ENCODE measurements at regions not wholly inside any gene's neighbourhood (a gene's known extent, or its start where the extent isn't known, plus 50 kb on each side); places are given as distances from the start of the nearest gene placed in this dataset.

- DNase-seq (ENCODE audit: low spot score) = no peak
Observed at GRCh38 chr21:16538936-16539440, 809.2 kb downstream of the USP25 start.

DNA sequence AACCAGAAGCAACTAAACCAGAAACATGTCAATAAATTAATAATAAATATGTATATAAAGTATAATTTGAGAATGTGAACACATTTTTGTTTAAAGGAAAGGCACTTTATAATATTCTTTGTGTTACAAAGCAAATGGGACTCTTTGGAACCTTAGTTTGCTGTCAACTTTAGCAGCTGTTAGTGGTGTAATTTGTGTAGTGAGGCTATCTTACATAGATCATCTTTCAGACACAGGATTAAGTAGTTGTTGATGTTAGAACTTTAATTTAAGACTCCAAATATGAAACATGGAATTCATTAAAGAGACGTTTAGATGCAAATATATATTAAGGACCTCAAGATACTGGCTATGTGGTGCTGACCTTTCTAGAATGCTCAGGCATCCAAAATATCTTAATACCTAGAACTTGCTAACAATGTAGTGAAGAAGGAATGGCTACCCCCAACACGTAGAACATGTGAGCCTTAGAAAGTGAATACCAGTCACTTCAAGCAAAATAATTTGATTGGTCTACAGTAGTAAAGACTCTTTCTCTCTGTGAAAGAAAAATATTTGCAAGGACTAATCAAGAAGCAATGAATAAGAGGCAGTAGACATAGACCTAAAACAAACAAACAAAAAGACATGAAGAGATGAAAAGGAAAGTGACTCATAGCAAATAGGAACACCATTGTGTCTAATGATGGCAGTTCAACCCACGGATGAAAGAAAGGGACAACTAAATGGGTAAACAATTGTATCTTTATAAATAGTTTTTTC is 811.4 kb downstream of the USP25 start:
- no peak for DNase-seq (ENCODE audit: low spot score)

- DNase-seq (ENCODE audit: low spot score) = no peak
Observed at GRCh38 chr21:16550118-16550517, 820.3 kb downstream of the USP25 start.

DNA sequence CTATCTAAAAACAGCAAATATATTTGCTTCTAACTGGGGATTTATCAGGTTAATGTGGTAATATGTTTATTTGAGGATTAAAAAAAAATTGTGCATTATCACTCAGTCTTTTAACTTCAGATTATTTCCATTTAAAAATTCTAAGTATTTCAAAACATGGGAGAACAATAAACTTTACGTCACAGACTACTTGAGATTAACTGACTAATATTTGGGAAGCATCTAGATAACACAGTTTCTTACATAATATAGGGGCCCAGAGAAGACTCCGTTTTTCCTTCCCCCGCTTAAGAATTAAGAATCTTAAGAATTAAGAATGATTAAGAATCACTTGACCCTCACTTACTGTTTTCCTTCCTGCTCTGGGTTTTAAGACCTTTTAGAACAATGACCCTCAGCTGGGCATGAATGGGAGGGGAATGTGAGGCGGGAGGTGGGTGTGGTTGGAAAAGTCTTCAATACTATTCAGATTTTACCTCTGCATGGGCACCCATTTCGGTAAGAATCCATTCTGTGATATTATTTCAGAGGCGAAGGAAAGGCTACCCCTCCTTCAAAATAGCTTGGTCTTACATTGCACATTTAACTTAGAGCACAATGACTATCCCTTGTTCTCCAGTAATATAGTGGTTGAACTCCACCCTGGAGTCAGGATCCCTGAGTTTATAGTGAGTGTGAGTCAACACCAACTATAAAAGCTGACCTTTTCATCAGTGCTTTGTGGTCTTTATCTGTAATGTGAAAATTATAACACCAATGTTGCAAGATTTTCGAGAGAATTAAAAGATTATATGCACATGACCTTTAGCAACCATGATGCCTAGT is 821.3 kb downstream of the USP25 start:
- no peak for DNase-seq (ENCODE audit: low spot score)

- DNase-seq (ENCODE audit: low spot score) = no peak
Observed at GRCh38 chr21:16552880-16553279, 823.1 kb downstream of the USP25 start.

DNA sequence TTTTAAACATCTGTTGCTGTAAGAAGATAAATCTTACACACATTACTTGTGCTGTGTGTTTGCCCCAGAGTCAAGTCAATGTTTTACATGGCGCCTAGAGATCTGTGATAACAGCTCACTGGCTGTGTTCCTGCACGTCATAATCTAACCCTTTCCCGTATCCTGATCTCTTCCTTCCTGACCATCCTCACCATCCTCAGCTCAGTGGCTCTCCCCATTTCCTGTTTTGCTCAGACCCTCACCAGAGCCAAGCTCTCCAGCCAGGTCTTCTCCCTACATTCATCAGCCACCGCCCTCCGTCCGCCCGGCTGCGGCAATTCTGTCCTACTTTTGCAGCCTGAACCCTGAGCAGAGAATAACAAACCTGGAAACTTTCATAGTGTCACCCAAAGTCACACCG is 824.7 kb downstream of the USP25 start:
- no peak for DNase-seq (ENCODE audit: low spot score)

DNA sequence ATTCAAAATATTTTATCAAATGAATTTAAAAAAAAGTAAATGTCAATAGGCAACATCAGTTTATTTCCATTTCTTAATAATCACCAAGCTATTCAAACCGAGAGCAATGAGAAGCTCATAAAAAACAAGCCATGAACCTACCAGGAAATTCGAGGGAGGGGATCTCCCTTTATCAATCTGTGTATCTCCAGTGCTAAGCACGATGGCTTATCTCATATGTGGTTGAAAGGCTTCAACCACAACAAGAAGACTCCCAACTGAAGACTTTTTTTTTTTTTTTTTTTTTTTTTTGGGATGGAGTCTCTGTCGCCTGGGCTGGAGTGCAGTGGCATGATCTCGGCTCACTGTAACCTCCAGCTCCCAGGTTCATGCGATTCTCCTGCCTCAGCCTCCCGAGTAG is 833.3 kb downstream of the USP25 start:
- no peak for DNase-seq (ENCODE audit: low spot score)

GRCh38 chr21:16563795-16564194 is 834.0 kb downstream of the USP25 start:
- no peak for DNase-seq (ENCODE audit: low spot score)

- no peak for DNase-seq (ENCODE audit: low spot score)
Observed at GRCh38 chr21:16568244-16568643, 838.5 kb downstream of the USP25 start.

- no peak for DNase-seq (ENCODE audit: low spot score)
Observed at GRCh38 chr21:16568661-16569060, 838.9 kb downstream of the USP25 start.

GRCh38 chr21:16569679-16570078 is 839.9 kb downstream of the USP25 start:
- DNase-seq (ENCODE audit: low spot score) = no peak

GRCh38 chr21:16570171-16570570 is 840.4 kb downstream of the USP25 start:
- no peak for DNase-seq (ENCODE audit: low spot score)

DNA sequence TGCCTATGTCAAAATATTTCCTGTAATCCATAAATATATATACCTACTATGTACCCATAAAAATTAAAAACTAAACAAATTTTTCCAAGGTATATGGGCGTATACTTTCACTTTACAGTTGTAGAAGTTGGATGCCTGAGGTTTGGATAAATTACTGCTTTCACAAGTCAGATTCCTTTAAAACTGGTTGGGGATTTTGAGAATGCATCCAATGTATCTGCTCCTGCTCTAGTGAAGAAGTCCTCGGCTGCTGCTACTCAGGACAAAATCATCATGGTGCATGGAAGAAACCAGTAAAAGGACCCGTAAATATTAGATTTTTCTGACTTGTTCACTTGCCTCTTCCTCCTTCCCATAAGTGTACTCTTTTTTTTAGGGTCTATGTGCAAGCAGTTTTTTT is 841.1 kb downstream of the USP25 start:
- DNase-seq (ENCODE audit: low spot score) = no peak

- DNase-seq (ENCODE audit: low spot score) = no peak
Observed at GRCh38 chr21:16571594-16571993, 841.8 kb downstream of the USP25 start.

GRCh38 chr21:16572032-16572431 is 842.2 kb downstream of the USP25 start:
- DNase-seq (ENCODE audit: low spot score) = no peak

DNA sequence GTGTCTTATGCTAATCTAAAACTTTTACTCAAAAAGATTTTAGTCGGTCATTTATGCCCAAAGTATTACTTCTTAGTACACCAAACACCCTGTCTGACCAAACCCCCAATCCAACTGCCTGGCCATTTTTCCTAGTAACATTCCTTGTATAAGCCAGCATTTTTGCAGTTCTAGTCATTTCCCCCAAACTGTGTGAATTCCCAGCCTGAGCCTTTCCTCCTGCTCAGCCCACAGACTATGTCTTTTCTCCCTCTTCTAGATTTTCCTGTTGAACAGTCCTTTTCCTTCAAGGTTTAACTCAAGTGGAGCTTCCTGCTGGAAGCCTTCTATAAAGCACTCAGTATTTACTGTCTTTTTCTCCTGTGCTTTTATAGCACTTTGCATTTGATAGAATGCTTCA is 843.8 kb downstream of the USP25 start:
- DNase-seq (ENCODE audit: low spot score) = no peak

DNA sequence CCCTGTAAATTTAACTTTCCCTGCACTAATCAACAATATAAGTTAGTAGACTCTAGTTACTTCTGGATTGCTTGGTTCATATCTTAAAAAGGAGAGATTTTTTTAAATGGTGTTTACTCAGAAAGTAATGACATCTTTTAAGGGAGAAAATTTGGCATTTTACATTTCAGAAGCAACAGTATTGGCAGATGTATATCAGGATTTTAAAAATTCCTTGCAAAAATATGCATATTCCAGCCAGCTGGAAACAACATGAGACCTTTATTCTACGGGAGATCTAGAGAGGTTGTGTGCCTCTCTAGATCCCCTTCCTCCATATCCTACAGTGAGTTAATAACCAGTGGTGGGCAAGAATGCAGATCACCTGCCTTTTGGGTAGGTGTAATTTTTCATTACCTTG is 848.2 kb downstream of the USP25 start:
- no peak for DNase-seq (ENCODE audit: low spot score)

- no peak for DNase-seq (ENCODE audit: low spot score)
Observed at GRCh38 chr21:16578912-16579311, 849.1 kb downstream of the USP25 start.

DNA sequence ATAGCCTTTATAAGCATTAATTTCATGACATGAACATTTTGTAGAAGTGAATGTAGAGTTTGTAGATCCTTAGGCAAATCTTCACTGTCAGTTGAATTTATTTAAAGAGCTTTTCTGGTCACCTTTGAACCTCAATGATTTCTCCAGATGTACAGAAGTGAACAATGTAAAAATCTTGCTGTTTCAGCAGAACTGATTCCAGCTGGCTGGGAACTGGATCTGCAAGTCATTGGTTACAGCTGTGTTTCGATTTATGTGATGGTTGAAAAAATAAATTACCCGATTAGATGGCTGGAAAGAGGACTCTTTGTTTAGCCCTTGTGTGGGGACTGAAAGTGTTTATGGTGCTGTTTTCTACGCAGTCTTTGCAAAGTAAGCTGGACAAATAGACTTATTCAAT is 849.8 kb downstream of the USP25 start:
- DNase-seq (ENCODE audit: low spot score) = no peak

GRCh38 chr21:16580661-16581060 is 850.9 kb downstream of the USP25 start:
- no peak for DNase-seq (ENCODE audit: low spot score)

DNA sequence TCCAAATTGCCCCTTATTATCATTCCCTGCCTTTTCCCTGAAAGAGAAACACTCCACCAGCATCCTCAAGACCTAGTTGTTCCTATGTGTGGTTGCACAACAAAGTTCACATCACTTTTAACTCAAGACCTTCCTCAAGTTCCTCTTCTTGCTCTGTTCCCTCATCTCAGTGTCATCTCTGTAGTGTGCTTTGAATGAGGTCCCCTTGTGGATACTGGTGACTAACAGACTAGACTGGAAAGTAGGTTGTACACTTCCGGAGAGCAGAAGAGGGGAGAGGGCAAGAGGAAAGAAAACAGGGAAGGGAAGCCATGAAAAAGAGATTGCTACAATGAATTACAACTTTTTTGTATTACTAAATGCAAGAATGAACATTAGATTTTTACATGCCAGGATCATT is 853.8 kb downstream of the USP25 start:
- no peak for DNase-seq (ENCODE audit: low spot score)

- DNase-seq (ENCODE audit: low spot score) = no peak
Observed at GRCh38 chr21:16584756-16585155, 855.0 kb downstream of the USP25 start.

- DNase-seq (ENCODE audit: low spot score) = no peak
Observed at GRCh38 chr21:16585896-16586295, 856.1 kb downstream of the USP25 start.
